Endothelial cell (in vitro differentiated cells): ENCODE measurements at regions not wholly inside any gene's neighbourhood (a gene's known extent, or its start where the extent isn't known, plus 50 kb on each side); places are given as distances from the start of the nearest gene placed in this dataset.

Experiments
- DNase-seq: peaks from one replicate; pipeline ENCODE4 v3.0.0; 2021; ENCODE audit warnings: low spot score
- H3K27ac Mint-ChIP-seq: one replicate; pipeline ENCODE4 v1.8.0; 2021; ENCODE audit warnings: mixed read lengths, inconsistent platforms; ENCODE audit not compliant: unreplicated experiment
- H3K27me3 Mint-ChIP-seq: one replicate; pipeline ENCODE4 v1.8.0; 2021; ENCODE audit warnings: mild to moderate bottlenecking, moderate library complexity, mixed read lengths, inconsistent platforms; ENCODE audit not compliant: unreplicated experiment
- H3K36me3 Mint-ChIP-seq: one replicate; pipeline ENCODE4 v1.8.0; 2021; ENCODE audit warnings: mild to moderate bottlenecking, low read depth, mixed read lengths, inconsistent platforms; ENCODE audit not compliant: unreplicated experiment
- H3K4me1 Mint-ChIP-seq: one replicate; pipeline ENCODE4 v1.8.0; 2021; ENCODE audit warnings: mild to moderate bottlenecking, mixed read lengths, inconsistent platforms; ENCODE audit not compliant: unreplicated experiment
- H3K4me3 Mint-ChIP-seq: one replicate; pipeline ENCODE4 v1.8.0; 2021; ENCODE audit warnings: mild to moderate bottlenecking, mixed read lengths, inconsistent platforms; ENCODE audit not compliant: unreplicated experiment
- H3K9me3 Mint-ChIP-seq: one replicate; pipeline ENCODE4 v1.8.0; 2021; ENCODE audit warnings: mixed read lengths, inconsistent platforms; ENCODE audit not compliant: unreplicated experiment
- CTCF ChIP-seq: fragments of 200-600 bp; sonication (generic); IDR thresholded peaks from one replicate; pipeline ENCODE4 v1.5.0; 2021; ENCODE audit warnings: antibody characterized with exemption; ENCODE audit not compliant: unreplicated experiment

- TF ChIP-seq CTCF = no peak
- Mint-ChIP-seq H3K36me3 (peaks cover 3% of the 10 kb centered on the region), H3K27me3 (peaks cover 6% of the 10 kb centered on the region), H3K4me3 (no peak overlapping the region), H3K27ac (no peak overlapping the region), H3K9me3 (peaks cover under 1% of the 10 kb centered on the region), H3K4me1 (no peaks in the 10 kb centered on the region)
- DNase-seq = no peak
These were observed 257.6 kb downstream of the NFATC2 start for GRCh38 chr20:51284871-51285270.

GRCh38 chr20:51284176-51284575 is 258.3 kb downstream of the NFATC2 start:
- Mint-ChIP-seq H3K27me3 (peaks cover 6% of the 10 kb centered on the region), H3K4me3 (no peak overlapping the region), H3K27ac (no peak overlapping the region), H3K9me3 (no peaks in the 10 kb centered on the region), H3K4me1 (no peaks in the 10 kb centered on the region), H3K36me3 (peaks cover 3% of the 10 kb centered on the region)
- TF ChIP-seq CTCF = no peak
- DNase-seq = no peak

GRCh38 chr20:51281521-51281920 is 258.6 kb upstream of the KCNG1 start:
- Mint-ChIP-seq H3K36me3 (no peaks in the 10 kb centered on the region), H3K27me3 (peaks cover 3% of the 10 kb centered on the region), H3K9me3 (no peaks in the 10 kb centered on the region), H3K4me1 (no peaks in the 10 kb centered on the region), H3K4me3 (no peak overlapping the region), H3K27ac (no peak overlapping the region)
- TF ChIP-seq CTCF = no peak
- DNase-seq = no peak

- H3K4me3 Mint-ChIP-seq = no peak overlapping the region
- no peaks in the 10 kb centered on the region for H3K36me3 Mint-ChIP-seq
- no peak overlapping the region for H3K27ac Mint-ChIP-seq
- no peaks in the 10 kb centered on the region for H3K4me1 Mint-ChIP-seq
- DNase-seq = no peak
- H3K9me3 Mint-ChIP-seq = no peaks in the 10 kb centered on the region
- no peak for TF ChIP-seq CTCF
- H3K27me3 Mint-ChIP-seq = peaks cover 3% of the 10 kb centered on the region
These were observed 257.1 kb upstream of the KCNG1 start for GRCh38 chr20:51280047-51280446.

GRCh38 chr20:51277961-51278360 is 255.1 kb upstream of the KCNG1 start:
- Mint-ChIP-seq H3K27ac (no peak overlapping the region), H3K9me3 (no peaks in the 10 kb centered on the region), H3K27me3 (peaks cover 4% of the 10 kb centered on the region), H3K4me1 (no peaks in the 10 kb centered on the region), H3K4me3 (no peak overlapping the region), H3K36me3 (no peaks in the 10 kb centered on the region)
- no peak for DNase-seq
- TF ChIP-seq CTCF = no peak
